ENCODE measurements at regions not wholly inside any gene's neighbourhood (a gene's known extent, or its start where the extent isn't known, plus 50 kb on each side); places are given as distances from the start of the nearest gene placed in this dataset.

DNA sequence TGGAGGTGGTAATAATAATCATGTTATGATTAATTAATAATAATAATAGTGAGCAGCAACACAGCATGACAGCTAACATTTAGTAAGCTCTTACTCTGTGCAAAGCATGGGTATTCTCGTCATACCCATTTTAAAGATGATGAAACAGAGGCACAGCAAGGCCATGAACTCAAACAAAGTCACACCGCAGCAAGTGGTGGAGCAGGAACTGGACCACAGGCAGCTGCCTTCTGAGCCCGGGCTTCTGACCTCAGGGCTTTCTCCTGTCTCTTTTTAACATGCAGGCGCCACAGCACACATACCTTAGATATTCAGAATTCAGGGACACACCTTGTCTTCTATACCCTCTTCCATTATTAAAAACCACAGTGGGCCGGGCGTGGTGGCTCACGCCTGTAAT lies 50.7 kb upstream of the SPATA12 start:
- DNase-seq (ENCODE audit: low read depth in 2 of 2, low spot score in 1 of 2) = no peak

DNA sequence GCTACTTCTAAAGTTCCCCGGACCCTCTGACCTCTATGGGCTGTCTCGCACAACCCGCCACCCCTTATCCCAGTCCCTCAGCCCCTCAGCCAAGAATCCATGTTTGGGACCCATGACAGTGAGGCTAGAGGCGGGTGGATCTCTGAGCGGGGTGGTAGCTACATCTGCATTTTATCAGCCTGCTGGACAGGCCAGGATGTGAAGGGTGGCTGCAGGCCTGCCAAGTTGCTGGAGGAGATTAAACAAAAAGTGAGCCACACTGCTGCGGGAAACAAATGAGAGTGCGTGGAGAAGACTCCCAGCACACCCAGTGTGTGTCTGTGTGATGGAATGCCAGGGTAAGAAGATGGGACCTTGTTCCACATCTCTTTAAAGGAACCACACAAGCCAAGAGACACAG lies 51.1 kb upstream of the SPATA12 start:
- DNase-seq (ENCODE audit: low read depth in 2 of 2, low spot score in 1 of 2) = no peak

DNA sequence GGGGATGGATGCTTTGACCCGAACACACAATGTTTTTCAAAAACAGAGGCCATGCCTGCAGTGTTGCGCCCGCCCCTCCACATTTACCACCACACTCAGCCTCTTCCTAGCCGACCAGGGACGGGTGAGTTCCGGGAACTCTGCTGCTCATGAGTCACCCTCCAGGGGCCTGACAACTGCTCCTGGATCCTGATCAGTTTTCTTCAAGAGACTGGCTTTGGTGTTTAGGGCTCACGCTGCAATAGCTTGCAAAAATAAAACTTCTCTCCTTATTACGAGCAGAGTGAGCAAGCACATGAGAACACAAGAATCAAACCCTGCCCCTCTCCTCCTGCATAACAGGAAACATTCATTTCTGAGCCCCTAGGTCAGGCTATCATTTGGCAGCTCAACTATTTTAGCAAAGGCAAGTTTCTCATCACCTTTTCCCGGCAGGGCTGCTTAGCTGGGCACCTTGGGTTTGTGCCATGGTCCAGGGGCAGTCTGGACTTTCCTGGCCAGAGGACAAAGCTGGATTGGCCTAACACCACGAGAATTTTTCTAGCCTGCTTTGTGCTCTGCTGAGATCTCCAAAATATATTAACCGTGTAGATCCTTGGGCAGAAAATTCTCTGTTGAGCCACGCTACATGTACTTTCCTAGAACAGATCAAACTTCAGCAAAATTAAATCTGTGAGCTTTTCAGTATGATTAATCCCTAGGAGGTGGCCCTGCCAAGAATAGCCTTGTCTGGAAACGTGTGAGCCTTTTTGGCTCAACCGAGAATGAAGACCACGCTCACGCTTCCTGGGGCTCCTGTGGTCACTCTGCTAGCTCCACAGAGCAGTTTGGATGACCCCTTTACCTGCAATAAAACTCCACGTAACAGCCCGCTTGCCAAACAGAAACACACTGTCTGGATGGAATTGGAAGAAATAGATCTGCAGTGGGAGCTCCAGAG lies 52.7 kb upstream of the SPATA12 start:
- DNase-seq (ENCODE audit: low read depth in 2 of 2, low spot score in 1 of 2) = no peak

DNA sequence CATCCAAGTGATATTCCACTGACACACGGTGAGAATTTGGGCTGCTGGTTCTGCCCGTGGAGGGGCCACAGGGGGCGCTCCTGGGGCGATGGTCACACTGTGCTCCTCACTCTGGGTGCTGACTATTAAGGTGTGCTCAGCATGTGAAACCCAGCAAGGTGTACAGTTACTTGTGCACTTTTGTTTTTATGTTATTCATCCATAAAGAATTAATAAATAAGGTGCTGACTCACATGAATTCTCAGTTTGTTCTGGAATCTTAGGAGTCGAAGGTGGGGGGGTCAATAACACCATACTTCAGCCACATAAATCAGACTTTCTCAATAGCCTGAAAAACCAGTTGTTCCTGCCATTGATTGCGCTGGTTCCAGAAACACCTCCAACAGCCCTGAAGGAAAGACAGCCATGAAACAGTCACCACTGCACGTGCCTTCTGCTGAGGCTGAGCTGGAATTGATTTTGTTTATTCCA lies 53.5 kb upstream of the SPATA12 start:
- DNase-seq (ENCODE audit: low read depth in 2 of 2, low spot score in 1 of 2) = no peak

DNA sequence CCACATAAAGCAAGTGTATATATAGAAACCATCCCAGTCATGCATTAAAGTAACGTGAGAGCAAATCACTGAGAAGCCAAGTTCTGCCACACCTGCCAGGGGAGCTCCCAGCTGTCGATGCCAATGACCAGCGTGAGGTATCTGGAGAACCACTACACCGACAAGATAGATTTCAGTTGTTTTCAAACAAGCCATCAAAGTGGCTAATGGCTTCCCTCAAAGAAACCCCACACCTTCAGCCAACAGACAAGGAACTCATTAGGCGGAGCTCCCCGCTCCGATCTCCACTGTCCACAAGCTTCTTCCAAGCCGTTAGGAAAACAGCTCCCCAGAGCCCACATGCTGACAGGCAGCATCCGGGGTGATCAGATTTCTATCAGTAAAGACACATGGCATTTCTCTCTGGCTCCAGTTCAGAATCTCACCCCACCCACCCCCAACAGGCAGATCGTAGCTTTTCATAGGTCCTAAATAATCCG lies 54.2 kb upstream of the SPATA12 start:
- DNase-seq (ENCODE audit: low read depth in 2 of 2, low spot score in 1 of 2) = no peak

DNA sequence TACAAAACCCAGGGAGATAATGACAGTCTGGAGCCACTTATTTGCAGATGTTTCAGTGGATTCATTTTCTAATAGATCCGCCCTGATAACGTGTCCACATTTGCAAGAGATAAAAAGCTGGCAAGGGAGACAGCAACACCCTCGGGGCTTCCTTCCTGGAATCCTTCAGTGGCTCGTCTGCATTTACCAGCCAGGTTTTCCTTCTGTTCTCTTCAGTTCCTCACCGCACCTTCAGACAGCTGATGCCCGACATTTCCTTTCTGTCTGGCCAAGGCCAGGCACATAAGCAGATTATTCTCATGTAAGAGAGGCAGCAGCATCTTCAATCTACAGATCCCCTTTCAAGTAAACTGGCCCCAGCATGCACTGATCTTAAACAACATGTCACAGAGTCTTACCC lies 56.2 kb upstream of the SPATA12 start:
- no peak for DNase-seq (ENCODE audit: low read depth in 2 of 2, low spot score in 1 of 2)

DNA sequence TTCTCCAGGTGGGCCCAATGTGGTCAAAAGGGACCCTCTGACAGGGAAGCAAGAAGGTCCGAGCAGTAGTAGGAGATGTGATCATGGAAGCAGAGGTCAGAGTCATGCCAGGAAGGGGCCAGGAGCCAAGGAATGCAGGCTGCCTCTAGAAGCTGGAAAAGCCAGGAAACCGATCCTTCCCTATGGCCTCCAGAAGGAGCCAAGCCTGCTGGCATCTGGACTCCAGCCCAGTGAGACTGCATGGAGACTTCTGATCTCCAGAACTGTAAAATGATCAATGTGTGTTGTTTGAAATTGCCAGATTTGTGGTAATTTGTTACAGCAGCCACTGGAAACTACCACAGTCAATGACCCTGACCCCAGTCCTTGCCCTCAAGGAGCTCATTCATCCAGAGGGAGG lies 56.8 kb upstream of the SPATA12 start:
- no peak for DNase-seq (ENCODE audit: low read depth in 2 of 2, low spot score in 1 of 2)

DNA sequence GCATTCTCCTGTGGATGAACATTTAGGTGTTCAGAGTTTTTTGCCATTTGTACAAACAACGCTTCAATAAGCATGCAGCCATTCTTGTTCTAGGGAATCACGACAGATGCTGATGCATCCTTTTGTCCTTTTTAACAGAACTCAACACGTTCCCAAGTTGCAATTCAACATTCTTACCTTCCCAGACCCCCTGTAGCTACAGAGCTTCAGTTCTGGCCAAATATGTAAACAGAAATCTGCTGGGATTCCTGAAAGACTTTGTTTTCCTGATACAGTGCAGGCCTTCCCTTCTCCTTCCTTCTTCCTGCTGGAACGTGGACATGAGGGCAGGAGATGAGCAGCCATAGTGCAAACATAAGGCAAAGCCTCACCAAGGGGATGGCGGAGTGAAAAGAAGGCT lies 59.1 kb upstream of the SPATA12 start:
- DNase-seq (ENCODE audit: low read depth in 2 of 2, low spot score in 1 of 2) = no peak

DNA sequence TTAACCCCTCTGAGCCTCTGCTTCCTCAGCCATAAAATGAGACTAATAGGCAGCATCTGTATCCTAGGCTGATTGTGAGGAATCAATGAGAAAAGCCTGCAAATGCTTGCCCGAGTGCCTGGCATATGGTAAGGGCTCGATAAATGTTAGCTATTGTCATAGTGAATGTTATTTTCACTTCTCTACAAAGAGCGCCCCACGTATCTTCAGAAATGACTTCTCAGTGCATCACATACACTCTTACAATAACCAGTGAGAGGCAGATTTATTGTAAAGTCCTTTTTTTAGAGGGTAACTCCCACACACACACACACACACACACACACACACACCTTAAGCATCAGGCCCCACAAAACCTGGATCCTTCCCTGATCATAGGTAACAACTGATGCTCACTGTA lies 60.5 kb upstream of the SPATA12 start:
- DNase-seq (ENCODE audit: low read depth in 2 of 2, low spot score in 1 of 2) = no peak

DNA sequence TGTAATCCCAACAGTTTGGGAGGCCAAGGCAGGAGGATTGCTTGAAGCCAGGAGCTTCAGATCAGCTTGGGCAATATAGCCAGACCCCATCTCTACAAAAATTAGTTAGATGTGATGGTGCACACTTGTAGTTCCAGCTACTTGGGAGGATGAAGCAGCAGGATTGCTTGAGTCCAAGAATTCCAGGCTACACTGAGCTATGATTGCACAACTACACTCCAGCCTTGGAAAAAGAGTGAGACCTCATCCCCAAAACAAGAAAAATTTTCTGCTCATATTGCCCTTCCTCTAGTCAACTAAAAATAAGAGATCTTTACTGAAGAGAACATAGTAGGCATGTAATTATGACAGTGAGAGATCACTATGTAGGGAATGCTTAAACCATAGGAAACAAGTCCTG lies 60.9 kb upstream of the SPATA12 start:
- DNase-seq (ENCODE audit: low read depth in 2 of 2, low spot score in 1 of 2) = no peak

DNA sequence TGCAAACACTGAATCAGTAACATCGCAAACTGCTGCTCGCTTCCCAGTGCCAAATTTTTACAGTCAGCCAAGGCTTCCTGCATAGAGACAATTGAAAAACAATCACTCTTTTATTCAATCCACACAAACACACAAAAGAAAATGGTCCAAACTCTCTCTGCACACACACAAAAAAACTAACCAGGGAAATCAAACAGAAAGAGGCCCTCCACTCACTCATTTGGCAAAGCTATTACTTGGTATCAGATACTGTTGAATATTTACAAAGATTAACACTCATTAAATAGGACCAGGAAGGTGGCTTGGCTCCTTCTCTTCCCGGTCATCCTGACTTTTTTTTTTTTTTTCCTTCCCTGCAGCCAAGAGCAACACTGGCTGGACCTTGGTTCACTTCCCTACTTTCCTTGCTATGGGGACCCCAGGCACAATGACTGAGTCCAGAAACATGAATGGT lies 62.4 kb upstream of the SPATA12 start:
- no peak for DNase-seq (ENCODE audit: low read depth in 2 of 2, low spot score in 1 of 2)

DNA sequence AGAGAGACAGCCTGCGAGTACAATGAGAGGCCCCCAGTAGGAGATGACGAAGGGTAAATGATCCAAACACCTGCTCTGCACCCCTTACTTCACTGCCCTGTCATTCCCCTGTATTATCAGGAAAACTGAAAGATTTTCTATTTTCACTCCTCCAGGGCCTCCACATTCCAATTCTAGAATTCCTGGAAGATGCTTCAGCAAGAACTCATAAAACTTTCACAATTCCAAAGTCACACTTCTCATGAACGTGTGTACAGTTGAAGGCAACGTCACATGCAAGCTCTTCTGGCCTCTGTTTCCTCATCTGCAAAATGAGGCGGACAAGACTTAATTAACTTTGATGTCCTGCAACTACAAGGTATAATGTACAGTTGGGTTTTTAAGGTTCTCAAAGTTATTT lies 62.8 kb upstream of the SPATA12 start:
- DNase-seq (ENCODE audit: low read depth in 2 of 2, low spot score in 1 of 2) = no peak

DNA sequence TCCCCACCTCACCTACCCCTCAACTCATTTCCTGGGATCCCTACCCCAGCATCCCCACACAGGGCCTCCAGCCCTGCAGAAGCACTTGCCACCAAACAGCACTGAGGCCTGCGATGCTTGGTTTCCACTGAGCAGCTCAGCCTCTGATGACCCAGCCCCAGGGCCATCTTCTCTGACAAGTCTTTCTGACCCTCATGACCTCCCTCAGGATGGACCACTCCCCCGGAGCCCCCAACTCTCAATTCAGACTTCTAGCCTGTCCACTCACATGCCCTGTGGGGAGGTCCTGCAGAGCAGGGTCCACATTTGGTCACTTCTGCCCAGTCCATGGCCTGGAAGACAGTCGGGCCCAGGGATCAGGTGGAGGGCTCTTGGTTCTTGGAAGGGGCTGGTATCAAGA lies 63.4 kb upstream of the SPATA12 start:
- DNase-seq (ENCODE audit: low read depth in 2 of 2, low spot score in 1 of 2) = no peak

DNA sequence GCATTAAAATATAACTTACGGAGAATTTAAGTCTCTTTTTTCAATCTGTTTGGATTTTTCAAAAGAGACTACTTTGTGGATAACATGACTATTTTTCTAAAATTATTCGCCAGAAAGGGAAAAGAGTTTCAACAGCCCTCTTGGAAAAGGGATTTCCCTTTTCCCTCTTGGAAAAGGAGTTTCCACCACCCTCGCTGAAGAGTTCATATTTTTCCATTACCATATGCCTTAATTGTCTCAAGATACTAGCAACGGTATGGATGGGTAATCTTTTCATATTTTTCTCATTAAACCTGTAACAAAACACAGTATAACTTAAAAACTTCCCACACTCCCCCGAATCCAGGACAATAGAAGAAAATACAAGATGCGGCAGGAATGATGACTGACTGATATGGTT lies 66.1 kb upstream of the SPATA12 start:
- DNase-seq (ENCODE audit: low read depth in 2 of 2, low spot score in 1 of 2) = no peak

DNA sequence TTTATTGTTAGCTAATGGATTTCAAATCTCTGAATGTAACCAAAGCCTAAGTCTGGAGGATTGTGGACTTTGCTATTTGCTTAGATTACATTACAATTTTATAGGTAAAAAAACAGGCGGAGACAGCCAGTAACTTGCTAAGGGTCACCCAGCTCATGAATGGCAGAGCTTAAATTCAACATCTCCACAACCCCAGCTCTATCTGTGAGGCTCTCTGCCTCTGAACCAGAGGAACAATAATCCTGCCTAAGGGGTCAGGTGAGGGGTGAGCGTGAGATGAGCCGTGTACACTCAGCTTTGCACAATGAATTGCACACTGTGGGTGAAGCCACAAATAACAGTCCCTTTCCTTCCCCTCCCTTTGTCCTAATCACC lies 69.8 kb upstream of the SPATA12 start:
- DNase-seq (ENCODE audit: low read depth in 2 of 2, low spot score in 1 of 2) = no peak

DNA sequence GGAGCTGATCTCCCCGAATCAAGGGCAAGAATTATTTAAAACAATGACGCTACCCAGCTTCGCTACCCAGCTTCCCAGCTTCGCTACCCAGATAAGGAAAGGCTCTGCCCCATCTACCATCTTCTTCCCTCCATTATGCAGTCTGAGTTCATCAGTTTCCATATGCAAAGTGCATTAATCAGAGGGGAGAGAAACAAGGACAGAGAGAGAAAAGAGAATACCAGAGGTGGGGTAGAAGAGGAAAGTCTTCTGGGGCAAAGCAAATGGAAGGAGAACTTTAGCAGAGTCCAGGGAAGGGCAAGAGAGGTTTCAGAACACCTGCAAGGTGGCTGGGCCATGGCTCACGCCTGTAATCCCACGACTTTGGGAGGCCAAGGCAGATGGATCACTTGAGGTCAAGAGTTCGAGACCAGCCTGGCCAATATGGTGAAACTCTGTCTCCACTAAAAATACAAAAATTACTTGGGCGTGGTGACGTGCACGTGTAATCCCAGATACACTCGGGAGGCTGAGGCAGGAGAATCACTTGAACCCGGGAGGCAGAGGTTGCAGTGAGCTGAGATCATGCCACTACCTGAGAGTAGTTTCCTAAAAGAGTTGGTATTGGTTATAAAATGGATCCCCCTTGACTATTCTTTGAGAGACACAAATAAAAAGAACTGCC lies 70.4 kb upstream of the SPATA12 start:
- no peak for DNase-seq (ENCODE audit: low read depth in 2 of 2, low spot score in 1 of 2)

DNA sequence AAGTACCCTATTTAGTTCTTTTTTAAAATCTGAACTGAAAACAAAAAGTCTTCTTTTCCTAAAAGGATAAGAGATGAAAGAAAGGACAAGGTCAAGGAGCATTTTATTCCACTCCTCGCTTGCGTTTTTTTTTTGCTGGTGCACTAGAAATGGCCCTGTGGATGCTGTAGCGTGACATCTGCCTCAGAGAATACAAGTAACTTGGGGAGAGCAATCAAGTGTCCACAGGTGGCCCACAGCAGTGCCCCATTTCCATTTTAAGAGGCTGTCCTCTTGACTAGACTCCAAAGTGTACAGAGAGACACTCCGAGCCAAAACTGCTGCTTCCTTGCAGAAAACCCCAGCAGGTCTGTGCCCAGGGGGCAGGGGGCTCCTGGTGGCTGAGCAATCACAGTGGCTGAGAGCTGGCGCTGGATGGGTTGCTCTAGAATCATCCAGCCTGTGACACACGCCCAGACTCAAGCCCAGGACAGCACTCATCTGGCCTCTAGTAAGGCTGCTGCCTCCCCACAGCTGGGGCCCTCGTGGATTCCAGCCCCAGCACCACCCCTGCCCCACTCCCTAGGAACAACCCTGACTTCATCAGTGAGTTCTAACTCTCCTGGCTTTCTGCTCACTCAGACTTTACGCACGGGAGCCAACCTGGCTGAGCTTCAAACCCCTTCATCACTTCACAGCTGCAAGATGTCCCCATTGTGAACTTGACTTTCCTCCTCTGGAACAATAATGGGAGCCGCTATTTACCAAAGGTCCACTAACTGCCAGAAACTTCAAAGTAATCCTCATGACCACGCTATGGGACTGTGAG lies 71.1 kb upstream of the SPATA12 start:
- DNase-seq (ENCODE audit: low read depth in 2 of 2, low spot score in 1 of 2) = no peak

DNA sequence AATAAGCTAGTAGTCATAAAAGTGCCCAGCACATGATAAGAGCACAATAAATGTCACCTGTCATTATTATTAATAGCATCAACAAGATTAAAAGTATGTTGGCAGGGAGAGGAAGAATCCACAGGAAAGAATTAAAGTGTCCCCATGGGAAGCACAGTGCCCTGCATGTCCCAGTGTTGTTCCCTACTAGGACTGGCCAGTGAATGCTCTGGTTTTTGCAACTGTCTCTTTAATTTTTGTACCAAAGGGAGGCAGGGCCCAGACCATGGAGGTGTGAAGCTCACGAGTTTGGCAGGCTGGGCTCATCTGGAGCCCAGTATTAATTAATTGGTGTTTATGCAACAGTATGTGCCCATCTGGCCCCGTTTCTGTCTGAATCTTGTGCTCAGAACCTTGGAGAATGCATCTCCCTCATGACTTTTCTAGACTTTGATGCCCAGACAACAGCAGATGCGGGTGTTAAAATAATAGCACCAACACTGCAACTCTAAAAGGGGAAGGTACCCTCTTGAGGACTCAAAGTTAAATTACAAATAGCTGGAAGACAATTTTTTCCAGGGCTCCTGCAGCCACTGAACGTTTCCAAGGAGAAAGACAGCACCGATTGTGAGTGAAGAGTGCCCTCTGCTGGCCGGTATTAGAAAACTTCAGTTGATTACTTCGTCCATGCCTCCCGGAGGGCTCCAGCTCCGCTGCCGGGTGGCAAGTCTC lies 71.9 kb upstream of the SPATA12 start:
- peak; percentile 35 to 58 for DNase-seq (ENCODE audit: low read depth in 2 of 2, low spot score in 1 of 2)

DNA sequence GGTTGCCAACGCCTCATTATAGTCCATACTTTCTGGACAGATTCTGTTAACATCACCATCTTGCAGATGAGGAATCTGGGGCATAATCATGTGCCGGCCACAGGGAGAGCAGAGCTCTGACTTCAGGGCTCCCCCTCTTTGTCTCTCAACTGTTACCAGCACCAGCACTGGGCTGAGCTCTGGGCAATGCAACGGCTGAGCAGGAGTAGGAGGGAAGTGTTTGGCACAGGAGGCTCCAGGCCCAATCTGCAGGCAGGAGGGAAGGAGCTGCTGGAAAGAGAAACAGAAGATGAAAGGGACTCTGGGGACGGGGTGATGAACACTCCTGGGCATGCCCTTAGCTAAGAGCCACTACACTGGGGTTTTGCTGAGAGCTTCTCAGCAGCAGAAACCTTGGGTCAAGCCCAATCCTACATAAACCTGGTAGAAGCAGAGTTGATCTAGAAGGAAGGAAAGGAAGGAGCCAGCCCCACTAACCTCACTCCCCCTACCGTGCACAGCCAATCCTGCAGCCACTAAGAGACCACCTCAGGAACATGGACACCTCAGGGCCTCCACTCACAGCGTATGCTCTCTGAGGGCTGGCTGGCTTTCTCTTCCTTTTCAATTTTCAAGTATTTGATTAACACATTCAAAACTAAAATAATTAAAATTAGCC lies 73.1 kb upstream of the SPATA12 start:
- DNase-seq (ENCODE audit: low read depth in 2 of 2, low spot score in 1 of 2) = no peak

DNA sequence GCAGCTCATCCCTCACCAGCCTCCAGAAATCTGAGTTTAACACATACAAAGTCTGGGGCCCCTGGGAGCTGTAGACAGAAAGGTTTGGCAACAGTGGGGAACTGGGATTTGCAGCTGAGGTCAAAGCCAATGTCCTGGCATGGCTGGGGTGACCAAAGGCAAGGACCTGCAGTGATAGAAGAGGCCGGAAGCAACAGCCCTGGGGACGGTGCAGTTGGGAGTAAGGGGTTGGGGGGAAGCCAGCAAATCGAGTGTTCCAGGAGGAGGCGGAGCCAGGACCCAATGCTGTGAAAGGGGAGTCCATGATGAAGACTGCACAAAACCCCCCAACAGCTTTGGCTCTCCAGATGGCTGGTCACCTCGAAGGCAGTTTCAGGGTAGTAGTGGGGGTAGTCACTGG lies 74.1 kb upstream of the SPATA12 start:
- no peak for DNase-seq (ENCODE audit: low read depth in 2 of 2, low spot score in 1 of 2)
